Activated CD4-positive, alpha-beta memory T cell treated with anti-CD3 and anti-CD28 coated beads, Interleukin-2, amount 10 ng/mL, durations not matched to agents 7 days and 5 days (primary cell): ENCODE measurements at regions not wholly inside any gene's neighbourhood (a gene's known extent, or its start where the extent isn't known, plus 50 kb on each side); places are given as distances from the start of the nearest gene placed in this dataset.

Source experiments
- CTCF ChIA-PET: fragments of 350-600 bp; sonication (Branson Sonifier 250); formaldehyde crosslinking; loops from one replicate; lab custom pipeline; 2021; ENCODE audit warnings: antibody characterized with exemption, inconsistent platforms; lab: Charles Lee
- POLR2A ChIA-PET: fragments of 350-600 bp; sonication (Branson Sonifier 250); formaldehyde crosslinking; loops from one replicate; lab custom pipeline; 2021; ENCODE audit warnings: antibody characterized with exemption; lab: Charles Lee
- DNase-seq: peaks from one replicate; pipeline ENCODE4 v3.0.0-alpha.2; 2020
- H3K27ac Mint-ChIP-seq: one replicate; pipeline ENCODE4 v1.8.0; 2021; ENCODE audit warnings: mild to moderate bottlenecking, mixed read lengths
- H3K27me3 Mint-ChIP-seq: one replicate; pipeline ENCODE4 v1.8.0; 2021; ENCODE audit warnings: mixed read lengths
- H3K36me3 Mint-ChIP-seq: one replicate; pipeline ENCODE4 v1.8.0; 2021; ENCODE audit warnings: low read depth, mixed read lengths
- H3K4me1 Mint-ChIP-seq: one replicate; pipeline ENCODE4 v1.8.0; 2021; ENCODE audit warnings: mixed read lengths
- H3K4me3 Mint-ChIP-seq: one replicate; pipeline ENCODE4 v1.8.0; 2021; ENCODE audit warnings: mild to moderate bottlenecking, mixed read lengths
- H3K9me3 Mint-ChIP-seq: one replicate; pipeline ENCODE4 v1.8.0; 2021; ENCODE audit warnings: mixed read lengths

- Mint-ChIP-seq H3K27me3 (no peaks in the 10 kb centered on the region), H3K9me3 (no peaks in the 10 kb centered on the region), H3K4me3 (no peak overlapping the region), H3K27ac (no peak overlapping the region), H3K4me1 (no peaks in the 10 kb centered on the region), H3K36me3 (no peaks in the 10 kb centered on the region)
- ChIA-PET POLR2A (no interaction called here), CTCF (no interaction called here)
- no peak for DNase-seq
These were observed 73.3 kb downstream of the IRX5 start for GRCh38 chr16:55003916-55004315.

- no peaks in the 10 kb centered on the region for H3K4me1 Mint-ChIP-seq
- H3K27me3 Mint-ChIP-seq: no peaks in the 10 kb centered on the region
- H3K27ac Mint-ChIP-seq: no peak overlapping the region
- ChIA-PET CTCF (no interaction called here), POLR2A (no interaction called here)
- H3K36me3 Mint-ChIP-seq: no peaks in the 10 kb centered on the region
- H3K9me3 Mint-ChIP-seq: no peaks in the 10 kb centered on the region
- no peak overlapping the region for H3K4me3 Mint-ChIP-seq
- DNase-seq: no peak
These were observed 76.8 kb downstream of the IRX5 start for GRCh38 chr16:55007504-55007903.

DNA sequence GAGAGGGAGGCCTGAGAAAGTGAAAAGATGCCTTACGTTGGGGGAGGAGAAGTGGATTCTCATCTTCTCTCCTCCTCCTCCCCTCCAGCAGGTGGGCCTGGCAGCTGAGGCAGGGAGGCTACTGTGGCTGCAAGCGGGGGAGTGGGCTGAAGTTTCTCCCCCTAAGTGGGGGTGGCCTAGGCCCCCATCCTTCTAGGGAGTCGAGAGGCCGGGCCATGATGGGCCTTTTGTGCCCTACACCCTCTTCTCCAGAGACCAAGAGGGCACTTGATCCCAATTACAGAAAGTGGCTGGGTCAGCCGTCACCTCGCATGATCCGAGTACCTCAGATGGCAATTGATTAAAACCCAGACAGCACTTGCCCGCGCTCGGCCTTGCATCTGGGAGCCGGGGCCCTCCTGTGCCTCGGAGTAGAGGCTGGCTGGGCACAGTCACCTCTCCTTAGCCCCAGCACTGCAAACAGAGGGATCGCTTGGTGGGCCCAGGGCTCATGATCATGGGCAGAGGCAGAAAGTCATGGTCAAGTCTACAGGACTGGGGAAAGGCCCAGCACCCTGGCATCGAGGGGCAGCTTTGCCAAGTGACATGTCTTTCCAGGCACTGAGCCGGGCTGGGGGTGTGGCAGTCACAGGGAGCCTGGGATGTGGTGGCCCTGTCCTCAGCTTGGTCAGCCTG lies 78.3 kb downstream of the IRX5 start:
- Mint-ChIP-seq H3K9me3 (no peaks in the 10 kb centered on the region), H3K4me3 (no peak overlapping the region), H3K36me3 (no peaks in the 10 kb centered on the region), H3K4me1 (no peaks in the 10 kb centered on the region), H3K27me3 (no peaks in the 10 kb centered on the region), H3K27ac (no peak overlapping the region)
- ChIA-PET POLR2A (no interaction called here), CTCF (no interaction called here)
- DNase-seq: no peak

GRCh38 chr16:55009581-55009980 lies 78.9 kb downstream of the IRX5 start:
- no peaks in the 10 kb centered on the region for H3K36me3 Mint-ChIP-seq
- H3K4me3 Mint-ChIP-seq: no peak overlapping the region
- no peaks in the 10 kb centered on the region for H3K27me3 Mint-ChIP-seq
- H3K27ac Mint-ChIP-seq: no peak overlapping the region
- H3K9me3 Mint-ChIP-seq: no peaks in the 10 kb centered on the region
- ChIA-PET CTCF (no interaction called here), POLR2A (no interaction called here)
- H3K4me1 Mint-ChIP-seq: no peaks in the 10 kb centered on the region
- DNase-seq: no peak

GRCh38 chr16:55010492-55011160 lies 80.0 kb downstream of the IRX5 start:
- no peak overlapping the region for H3K27ac Mint-ChIP-seq
- H3K4me1 Mint-ChIP-seq: no peaks in the 10 kb centered on the region
- H3K36me3 Mint-ChIP-seq: no peaks in the 10 kb centered on the region
- DNase-seq: no peak
- POLR2A ChIA-PET: no interaction called here
- no peak overlapping the region for H3K4me3 Mint-ChIP-seq
- no peaks in the 10 kb centered on the region for H3K27me3 Mint-ChIP-seq
- no peaks in the 10 kb centered on the region for H3K9me3 Mint-ChIP-seq
- CTCF ChIA-PET: no interaction called here

- POLR2A ChIA-PET: no interaction called here
- Mint-ChIP-seq H3K4me3 (no peak overlapping the region), H3K4me1 (no peaks in the 10 kb centered on the region), H3K27me3 (no peaks in the 10 kb centered on the region), H3K27ac (no peak overlapping the region), H3K9me3 (no peaks in the 10 kb centered on the region), H3K36me3 (no peaks in the 10 kb centered on the region)
- DNase-seq: no peak
- CTCF ChIA-PET: no interaction called here
These were observed 81.7 kb downstream of the IRX5 start for GRCh38 chr16:55012362-55012761.

DNA sequence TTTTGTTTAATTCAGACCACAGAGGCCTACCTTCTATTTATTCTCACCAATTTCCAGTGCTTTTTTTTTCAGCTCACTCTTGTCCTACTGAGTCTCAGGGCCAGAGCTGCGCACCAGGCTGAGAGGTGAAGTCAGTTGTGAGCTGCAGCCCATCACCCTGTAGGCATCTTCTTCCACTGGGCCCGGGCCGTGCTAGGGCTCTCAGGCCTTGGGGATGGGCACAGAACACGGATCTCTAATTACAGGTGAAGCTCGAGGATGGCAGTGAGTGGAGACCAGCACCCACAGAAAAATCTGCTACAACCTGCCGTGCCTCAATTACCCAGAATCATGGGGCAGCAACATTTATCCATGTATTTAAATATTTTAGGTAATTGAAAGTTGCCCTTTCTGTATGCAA lies 82.1 kb downstream of the IRX5 start:
- no peaks in the 10 kb centered on the region for H3K36me3 Mint-ChIP-seq
- no peaks in the 10 kb centered on the region for H3K9me3 Mint-ChIP-seq
- no peak overlapping the region for H3K27ac Mint-ChIP-seq
- ChIA-PET POLR2A (no interaction called here), CTCF (no interaction called here)
- no peaks in the 10 kb centered on the region for H3K27me3 Mint-ChIP-seq
- no peaks in the 10 kb centered on the region for H3K4me1 Mint-ChIP-seq
- H3K4me3 Mint-ChIP-seq: no peak overlapping the region
- DNase-seq: no peak

- no peaks in the 10 kb centered on the region for H3K9me3 Mint-ChIP-seq
- DNase-seq: no peak
- H3K4me3 Mint-ChIP-seq: no peak overlapping the region
- no peak overlapping the region for H3K27ac Mint-ChIP-seq
- CTCF ChIA-PET: no interaction called here
- POLR2A ChIA-PET: no interaction called here
- H3K27me3 Mint-ChIP-seq: no peaks in the 10 kb centered on the region
- H3K4me1 Mint-ChIP-seq: no peaks in the 10 kb centered on the region
- no peaks in the 10 kb centered on the region for H3K36me3 Mint-ChIP-seq
These were observed 83.4 kb downstream of the IRX5 start for GRCh38 chr16:55014022-55014421.

GRCh38 chr16:55015181-55015913 lies 84.7 kb downstream of the IRX5 start:
- no peak for DNase-seq
- no peak overlapping the region for H3K4me3 Mint-ChIP-seq
- peaks cover 8% of the 10 kb centered on the region for H3K9me3 Mint-ChIP-seq
- no peaks in the 10 kb centered on the region for H3K27me3 Mint-ChIP-seq
- ChIA-PET CTCF (no interaction called here), POLR2A (no interaction called here)
- H3K27ac Mint-ChIP-seq: no peak overlapping the region
- H3K4me1 Mint-ChIP-seq: no peaks in the 10 kb centered on the region
- H3K36me3 Mint-ChIP-seq: no peaks in the 10 kb centered on the region

- no peak overlapping the region for H3K4me3 Mint-ChIP-seq
- H3K4me1 Mint-ChIP-seq: no peaks in the 10 kb centered on the region
- no peaks in the 10 kb centered on the region for H3K27me3 Mint-ChIP-seq
- ChIA-PET POLR2A (no interaction called here), CTCF (no interaction called here)
- DNase-seq: no peak
- peaks cover 8% of the 10 kb centered on the region for H3K9me3 Mint-ChIP-seq
- no peak overlapping the region for H3K27ac Mint-ChIP-seq
- H3K36me3 Mint-ChIP-seq: no peaks in the 10 kb centered on the region
These were observed 85.8 kb downstream of the IRX5 start for GRCh38 chr16:55016515-55016914.

GRCh38 chr16:55017321-55017720 lies 86.7 kb downstream of the IRX5 start:
- POLR2A ChIA-PET: no interaction called here
- CTCF ChIA-PET: no interaction called here
- H3K4me1 Mint-ChIP-seq: no peaks in the 10 kb centered on the region
- no peaks in the 10 kb centered on the region for H3K36me3 Mint-ChIP-seq
- peaks cover 8% of the 10 kb centered on the region for H3K9me3 Mint-ChIP-seq
- no peaks in the 10 kb centered on the region for H3K27me3 Mint-ChIP-seq
- H3K4me3 Mint-ChIP-seq: no peak overlapping the region
- no peak overlapping the region for H3K27ac Mint-ChIP-seq
- DNase-seq: no peak

- Mint-ChIP-seq H3K4me1 (no peaks in the 10 kb centered on the region), H3K4me3 (no peak overlapping the region), H3K9me3 (peaks cover 8% of the 10 kb centered on the region), H3K27me3 (peaks cover 1% of the 10 kb centered on the region), H3K36me3 (no peaks in the 10 kb centered on the region), H3K27ac (no peak overlapping the region)
- CTCF ChIA-PET: no interaction called here
- POLR2A ChIA-PET: no interaction called here
- no peak for DNase-seq
These were observed 88.2 kb downstream of the IRX5 start for GRCh38 chr16:55018881-55019280.

DNA sequence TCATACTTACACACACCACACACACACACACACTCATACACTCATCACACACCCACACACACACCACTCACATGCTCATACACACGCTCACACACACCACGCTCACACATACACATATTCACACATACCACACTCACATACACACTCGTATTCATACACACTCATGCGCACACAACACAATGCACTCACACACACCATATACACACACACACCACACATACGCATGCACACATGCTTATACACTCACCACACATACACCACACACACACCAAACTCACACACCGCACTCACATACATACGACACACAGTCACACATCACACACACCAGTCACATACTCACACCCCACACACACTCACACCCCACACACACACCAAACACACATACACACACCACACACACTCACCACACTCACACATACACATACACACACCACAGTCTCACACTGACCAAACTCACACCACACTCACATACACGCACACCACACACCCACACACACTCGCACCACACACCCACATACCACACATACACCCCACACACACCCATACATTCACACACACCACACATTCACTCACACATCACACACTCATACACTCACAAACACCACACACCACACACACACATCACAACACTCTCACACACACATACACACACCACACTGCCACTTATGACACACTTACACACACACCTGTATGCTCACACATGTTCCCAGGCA lies 88.9 kb downstream of the IRX5 start:
- Mint-ChIP-seq H3K4me3 (no peak overlapping the region), H3K27ac (no peak overlapping the region), H3K27me3 (peaks cover 2% of the 10 kb centered on the region), H3K36me3 (no peaks in the 10 kb centered on the region), H3K9me3 (peaks cover 8% of the 10 kb centered on the region), H3K4me1 (no peaks in the 10 kb centered on the region)
- ChIA-PET CTCF (no interaction called here), POLR2A (no interaction called here)
- DNase-seq: no peak
